NCI-H2227 treated with DMSO at 0.1 percent for 48 hours (cell line): ENCODE measurements at regions not wholly inside any gene's neighbourhood (a gene's known extent, or its start where the extent isn't known, plus 50 kb on each side); places are given as distances from the start of the nearest gene placed in this dataset.
"Not testable (repeated sequence)": the region's sequence is repeated elsewhere in the genome, so short reads cannot be mapped to it uniquely, and the experiment has no call there.

ENCODE experiments used
- DNase-seq: peaks from one replicate; lab custom pipeline; 2025; lab: John Stamatoyannopoulos, UW

GRCh38 chr2:38483776-38484501 lies 106.9 kb upstream of the ATL2 start:
- no peak for DNase-seq

DNA sequence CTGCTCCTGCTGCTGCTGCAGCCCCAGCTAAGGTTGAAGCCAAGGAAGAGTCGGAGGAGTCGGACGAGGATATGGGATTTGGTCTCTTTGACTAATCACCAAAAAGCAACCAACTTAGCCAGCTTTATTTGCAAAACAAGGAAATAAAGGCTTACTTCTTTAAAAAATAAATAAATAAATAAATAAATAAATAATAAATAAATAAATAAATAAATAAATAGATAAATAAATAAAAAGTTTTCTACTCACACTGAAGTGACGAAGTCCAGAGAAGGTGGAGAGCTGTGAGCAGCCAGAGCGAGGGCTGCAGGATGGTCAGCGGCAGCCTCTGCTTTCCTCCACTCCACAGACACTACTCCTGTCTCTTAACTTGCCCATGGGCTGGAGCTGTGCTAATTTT lies 105.6 kb upstream of the ATL2 start:
- DNase-seq: not testable (repeated sequence)

DNA sequence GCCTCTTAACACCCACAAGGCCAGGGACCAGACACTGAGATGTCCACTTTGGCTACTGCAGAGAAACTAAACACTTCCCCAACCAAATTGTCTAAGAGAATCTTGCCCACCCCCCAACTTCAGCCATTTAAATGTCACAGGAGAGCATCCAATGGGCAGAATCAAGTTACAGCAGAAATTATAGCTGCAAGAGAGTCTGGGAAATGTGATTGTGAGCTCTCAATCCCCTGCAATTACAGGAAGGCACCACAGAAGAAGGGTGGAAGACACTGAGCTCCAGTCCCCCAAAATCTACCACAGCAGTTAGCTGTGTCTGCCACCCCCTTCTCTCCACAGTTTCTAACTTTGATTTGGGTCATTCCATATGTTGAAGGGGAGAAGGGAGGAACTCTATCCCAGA lies 103.5 kb upstream of the ATL2 start:
- no peak for DNase-seq

DNA sequence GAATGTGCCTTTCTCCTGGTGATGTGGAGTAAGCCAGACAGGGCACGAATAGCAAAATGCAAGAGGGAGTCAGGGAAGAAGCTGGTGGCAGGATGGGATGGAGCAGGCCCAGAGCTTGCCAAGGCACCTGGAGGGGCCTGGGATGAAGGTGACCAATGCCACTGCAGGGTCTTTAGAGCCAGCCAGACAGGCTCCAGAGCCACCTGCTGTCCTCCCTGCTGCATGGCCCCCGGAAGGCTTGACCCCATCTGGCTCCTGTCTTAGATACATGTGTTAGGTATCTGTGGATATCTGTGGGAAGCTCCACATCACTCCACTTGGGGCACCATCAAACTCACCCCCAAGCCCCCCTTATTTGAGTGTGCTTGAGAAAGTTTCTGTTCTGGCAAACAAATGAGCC lies 99.9 kb upstream of the ATL2 start:
- DNase-seq: no peak

DNA sequence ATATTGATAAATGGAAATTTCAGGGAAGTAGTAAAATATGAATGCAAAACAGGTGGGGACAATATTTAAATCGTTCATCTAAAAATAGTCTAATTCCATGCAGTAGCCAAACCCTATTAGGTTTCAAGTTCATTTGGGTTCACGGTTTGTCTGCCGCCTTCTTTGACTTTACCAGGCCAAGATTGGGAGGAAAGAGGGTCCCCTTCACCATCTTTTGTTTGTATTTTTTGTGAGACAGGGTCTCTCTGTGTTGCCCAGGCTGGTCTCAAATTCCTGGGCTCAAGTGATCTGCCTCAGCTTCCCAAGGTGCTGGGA lies 98.5 kb upstream of the ATL2 start:
- DNase-seq: no peak

DNA sequence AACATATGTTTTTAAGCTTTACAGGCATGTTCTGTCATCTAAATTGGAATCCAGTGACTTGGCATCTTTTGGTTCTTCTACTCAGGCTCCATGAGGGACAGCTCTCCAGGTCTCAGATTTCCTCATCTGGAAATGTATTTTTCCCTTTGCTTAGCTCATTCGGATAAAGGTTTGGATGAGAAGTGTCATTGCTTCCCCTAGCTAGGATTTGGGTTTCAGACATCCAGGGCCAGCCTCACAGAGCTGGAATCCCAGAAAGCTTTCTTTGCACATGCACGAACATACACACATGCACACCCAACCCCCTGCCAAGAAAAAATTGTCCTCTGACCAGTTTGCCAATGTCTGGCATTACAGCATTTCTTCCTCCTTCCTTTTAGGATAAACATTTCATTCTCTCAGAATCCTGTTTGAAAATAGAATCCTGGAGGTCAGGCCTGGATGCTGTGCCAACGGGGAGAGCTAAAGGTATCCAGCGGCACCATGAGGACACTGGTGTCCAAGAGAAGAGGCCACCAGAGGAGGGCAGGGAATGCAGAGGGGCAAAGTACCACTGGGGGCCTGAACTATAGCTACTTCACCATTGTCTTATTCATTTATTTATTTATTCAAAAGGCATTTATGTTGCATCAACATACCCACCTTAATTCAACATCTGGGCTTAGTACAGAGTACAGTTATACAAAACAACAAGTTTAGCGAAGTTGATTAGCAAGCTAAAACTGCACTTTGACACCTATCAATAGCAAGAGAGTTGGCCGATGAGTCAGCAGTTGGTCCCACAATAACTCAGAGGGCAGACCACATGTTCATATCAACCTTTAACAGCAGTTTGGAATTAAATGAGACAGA lies 97.9 kb upstream of the ATL2 start:
- DNase-seq: no peak

GRCh38 chr2:38474021-38474456 lies 97.0 kb upstream of the ATL2 start:
- DNase-seq: no peak

- no peak for DNase-seq
Observed at GRCh38 chr2:38473333-38474005, 96.4 kb upstream of the ATL2 start.

- DNase-seq: no peak
Observed at GRCh38 chr2:38470115-38470514, 93.0 kb upstream of the ATL2 start.

DNA sequence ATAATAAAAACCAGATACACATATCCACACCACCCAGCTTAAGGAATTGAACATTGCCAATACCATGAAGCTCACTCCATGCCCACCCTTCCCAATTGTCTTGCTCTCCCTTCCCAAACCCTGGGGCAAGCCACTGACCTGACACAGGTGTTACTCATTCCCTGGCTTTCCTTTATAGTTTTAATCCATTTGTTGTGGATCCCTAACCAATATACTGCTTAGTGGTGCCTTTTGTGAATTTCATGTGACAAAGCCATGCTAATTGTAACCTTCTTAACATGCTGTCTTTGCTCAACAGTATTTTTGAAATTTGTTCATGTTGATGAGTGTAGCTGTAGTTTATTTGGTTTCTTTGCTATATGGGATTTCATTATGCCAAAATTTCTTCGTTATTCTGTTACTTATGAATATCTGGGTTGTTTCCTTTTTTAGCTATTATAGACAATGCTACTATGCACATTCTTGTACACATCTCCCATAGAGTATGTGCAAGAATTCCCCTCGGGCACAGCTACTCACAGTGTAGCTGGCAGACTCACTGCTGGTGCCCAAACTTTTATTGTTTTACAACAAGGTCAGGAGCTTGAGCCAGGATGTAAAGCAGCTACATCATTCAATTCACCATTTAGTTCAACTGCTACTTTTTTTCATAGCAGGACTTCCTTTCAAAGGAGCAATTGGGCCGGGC lies 90.8 kb upstream of the ATL2 start:
- DNase-seq: no peak

- DNase-seq: peak; percentile 42
Observed at GRCh38 chr2:38466876-38467767, 90.0 kb upstream of the ATL2 start.

DNA sequence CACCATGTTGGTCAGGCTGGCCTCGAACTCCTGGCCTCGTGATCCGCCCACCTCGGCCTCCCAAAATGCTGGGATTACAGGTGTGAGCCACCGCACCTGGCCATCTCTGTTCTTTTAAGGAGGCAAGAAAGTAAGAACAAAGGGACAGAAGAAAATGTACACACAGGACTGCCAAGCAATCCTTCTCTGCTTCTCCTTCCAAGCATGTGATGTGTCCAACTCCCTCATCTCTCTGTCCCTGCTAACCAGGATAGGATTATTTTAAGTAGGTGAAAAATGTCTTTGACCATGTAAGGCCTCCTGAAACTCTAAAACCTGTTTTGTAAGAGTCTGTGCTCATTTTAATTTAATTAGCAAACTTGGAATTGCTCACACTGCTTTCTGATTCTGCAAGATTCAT lies 89.3 kb upstream of the ATL2 start:
- DNase-seq: no peak

DNA sequence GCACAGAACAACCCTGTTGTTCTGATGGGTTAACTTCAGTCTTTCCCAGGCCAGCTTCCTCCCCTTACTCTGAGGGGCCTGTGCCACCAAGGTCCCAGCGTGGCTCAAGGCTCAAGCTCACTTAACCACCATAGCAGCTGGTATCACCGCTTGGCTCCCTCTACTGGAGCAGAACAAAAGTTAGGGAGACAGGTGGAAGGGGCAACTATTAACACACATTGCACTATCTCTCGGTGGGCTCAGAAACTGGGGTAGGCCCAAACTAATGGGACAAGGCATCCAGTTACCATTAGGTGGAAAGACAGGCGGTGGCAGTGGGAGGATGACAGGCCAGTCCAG lies 88.7 kb upstream of the ATL2 start:
- DNase-seq: no peak

- DNase-seq: no peak
Observed at GRCh38 chr2:38464971-38465788, 88.1 kb upstream of the ATL2 start.

- DNase-seq: no peak
Observed at GRCh38 chr2:38463752-38464151, 86.7 kb upstream of the ATL2 start.

GRCh38 chr2:38462121-38462661 lies 85.1 kb upstream of the ATL2 start:
- DNase-seq: no peak

DNA sequence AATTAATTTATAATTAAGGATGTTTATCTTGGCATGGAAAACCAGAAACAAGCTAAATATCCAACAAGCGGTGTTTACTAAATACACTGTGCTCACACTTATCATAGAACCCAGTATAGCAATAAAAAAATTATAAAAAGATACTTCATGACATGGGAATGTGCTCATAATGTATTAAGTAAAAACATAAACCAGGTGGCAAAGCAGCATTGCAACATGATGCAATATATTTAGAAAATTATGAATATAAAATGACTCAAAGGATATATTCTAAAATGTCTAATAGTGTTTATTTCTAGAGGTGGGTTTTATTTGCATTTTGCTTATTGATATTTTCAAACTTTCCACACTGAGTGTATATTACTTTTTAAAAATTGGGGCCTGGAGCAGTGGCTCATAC lies 84.4 kb upstream of the ATL2 start:
- DNase-seq: no peak

DNA sequence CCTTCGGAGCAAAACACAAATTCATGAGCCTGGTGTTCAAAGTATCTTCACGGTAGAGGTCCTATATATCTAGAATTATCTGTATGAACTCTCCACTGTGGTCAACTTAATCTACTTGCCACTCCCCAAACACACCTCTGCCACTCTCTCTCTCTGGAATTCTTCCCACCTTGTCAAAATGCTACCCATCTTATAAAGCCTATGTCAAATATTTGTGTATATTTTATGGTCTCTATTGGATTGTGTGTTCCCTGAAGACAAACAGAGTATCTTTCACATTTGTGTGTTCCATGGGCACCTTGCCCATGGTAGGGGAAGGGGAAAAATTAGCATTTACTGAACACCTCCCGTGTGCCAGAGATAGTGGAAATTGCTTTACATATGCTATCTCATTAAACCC lies 83.2 kb upstream of the ATL2 start:
- DNase-seq: no peak

DNA sequence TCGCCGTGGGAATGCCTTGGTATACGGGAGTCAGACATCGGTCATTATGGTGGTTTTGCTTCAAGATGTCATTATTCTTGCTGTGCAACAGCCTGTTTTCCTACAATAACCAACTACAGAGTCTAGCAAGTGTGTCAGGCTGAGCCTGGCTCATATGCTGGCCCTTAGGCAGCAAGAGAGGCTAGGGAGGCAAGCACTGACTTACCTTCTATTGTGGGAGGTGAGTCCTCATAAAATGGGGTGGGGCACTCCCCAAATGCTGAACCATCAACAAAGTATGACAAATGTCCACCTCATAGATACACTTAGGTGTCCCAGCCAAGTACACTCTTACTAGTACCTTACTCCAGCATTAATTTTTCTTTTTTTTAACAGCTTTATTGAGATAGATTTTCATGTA lies 77.0 kb upstream of the ATL2 start:
- DNase-seq: no peak

DNA sequence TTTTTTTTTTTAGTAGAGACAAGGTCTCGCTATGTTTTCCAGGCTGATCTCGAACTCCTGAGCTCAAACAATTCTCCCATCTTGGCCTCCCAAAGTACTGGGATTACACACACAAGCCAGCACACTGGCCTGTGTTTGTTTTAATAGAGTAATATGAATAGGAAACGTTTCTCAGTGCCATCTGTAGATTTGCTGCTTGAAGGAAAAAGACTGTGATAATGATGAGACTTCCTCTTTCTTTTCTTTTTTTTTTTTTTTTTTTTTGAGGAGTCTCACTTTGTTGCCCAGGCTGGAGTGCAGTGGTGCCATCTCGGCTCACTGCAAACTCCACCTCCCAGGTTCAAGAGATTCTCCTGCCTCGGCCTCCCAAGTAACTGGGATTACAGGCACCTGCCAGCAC lies 74.7 kb upstream of the ATL2 start:
- DNase-seq: not testable (repeated sequence)
